Ishikawa (cell line): ENCODE measurements at regions not wholly inside any gene's neighbourhood (a gene's known extent, or its start where the extent isn't known, plus 50 kb on each side); places are given as distances from the start of the nearest gene placed in this dataset.

Experiments
- CEBPB ChIP-seq: IDR thresholded peaks from 2 replicates; pipeline ENCODE4 v1.6.1; 2012
- EP300 ChIP-seq: IDR thresholded peaks from 2 replicates; pipeline ENCODE4 v1.6.1; 2012; ENCODE audit warnings: borderline replicate concordance
- RAD21 ChIP-seq: IDR thresholded peaks from 2 replicates; pipeline ENCODE4 v1.6.1; 2012; ENCODE audit warnings: low read depth
- TAF1 ChIP-seq: IDR thresholded peaks from 2 replicates; pipeline ENCODE4 v1.6.1; 2012; ENCODE audit warnings: low read depth, mild to moderate bottlenecking
- TCF12 ChIP-seq: IDR thresholded peaks from 2 replicates; pipeline ENCODE4 v1.6.1; 2012; ENCODE audit warnings: low read depth
- TEAD4 ChIP-seq: IDR thresholded peaks from 2 replicates; pipeline ENCODE4 v1.6.1; 2012
- YY1 ChIP-seq: IDR thresholded peaks from 2 replicates; pipeline ENCODE4 v1.6.1; 2012; ENCODE audit warnings: low read depth
- TF ChIP-seq, protein P1 (sequence below): IDR thresholded peaks from 2 replicates; pipeline ENCODE4 v1.6.1; 2012
- TF ChIP-seq, protein P2 (sequence below): IDR thresholded peaks from 2 replicates; pipeline ENCODE4 v1.6.1; 2012
- TF ChIP-seq, protein P3 (sequence below): IDR thresholded peaks from 2 replicates; pipeline ENCODE4 v1.6.1; 2012; ENCODE audit warnings: low read depth, mild to moderate bottlenecking

DNA sequence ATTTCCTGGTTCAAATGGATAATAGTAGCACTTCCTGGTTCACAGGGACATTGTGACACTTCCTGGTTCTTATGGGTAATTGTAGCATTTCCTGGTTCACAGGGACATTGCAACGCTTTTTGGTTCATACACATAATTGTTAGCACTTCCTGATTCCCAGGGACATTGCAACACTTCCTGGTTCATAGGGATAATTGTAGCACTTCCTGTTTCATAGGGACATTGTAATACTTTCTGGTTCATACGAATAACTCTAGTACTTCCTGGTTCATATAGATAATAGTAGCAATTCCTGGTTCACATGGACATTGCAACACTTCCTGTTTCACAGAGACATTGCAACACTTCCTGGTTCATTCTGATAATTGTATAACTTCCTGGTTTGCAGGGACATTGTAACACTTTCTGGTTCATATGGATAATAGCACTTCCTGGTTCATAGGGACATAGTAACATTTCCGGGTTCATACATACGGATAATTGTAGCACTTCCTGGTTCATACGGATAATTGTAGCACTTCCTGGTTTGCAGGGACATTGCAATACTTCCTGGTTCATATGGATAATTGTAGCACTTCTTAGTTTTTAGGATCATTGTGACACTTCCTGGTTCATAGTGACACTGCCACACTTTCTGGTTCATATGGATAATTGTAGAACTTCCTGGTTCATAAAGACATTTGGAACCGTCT, 61.6 kb upstream of the CD99 start:
- no peak for TF ChIP-seq EP300
- no peak for TF ChIP-seq YY1
- TF ChIP-seq, protein P1, sequence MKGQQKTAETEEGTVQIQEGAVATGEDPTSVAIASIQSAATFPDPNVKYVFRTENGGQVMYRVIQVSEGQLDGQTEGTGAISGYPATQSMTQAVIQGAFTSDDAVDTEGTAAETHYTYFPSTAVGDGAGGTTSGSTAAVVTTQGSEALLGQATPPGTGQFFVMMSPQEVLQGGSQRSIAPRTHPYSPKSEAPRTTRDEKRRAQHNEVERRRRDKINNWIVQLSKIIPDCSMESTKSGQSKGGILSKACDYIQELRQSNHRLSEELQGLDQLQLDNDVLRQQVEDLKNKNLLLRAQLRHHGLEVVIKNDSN = no peak
- no peak for TF ChIP-seq TAF1
- TF ChIP-seq, protein P2, sequence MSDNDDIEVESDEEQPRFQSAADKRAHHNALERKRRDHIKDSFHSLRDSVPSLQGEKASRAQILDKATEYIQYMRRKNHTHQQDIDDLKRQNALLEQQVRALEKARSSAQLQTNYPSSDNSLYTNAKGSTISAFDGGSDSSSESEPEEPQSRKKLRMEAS = no peak
- TF ChIP-seq RAD21 = no peak
- TF ChIP-seq, protein P3, sequence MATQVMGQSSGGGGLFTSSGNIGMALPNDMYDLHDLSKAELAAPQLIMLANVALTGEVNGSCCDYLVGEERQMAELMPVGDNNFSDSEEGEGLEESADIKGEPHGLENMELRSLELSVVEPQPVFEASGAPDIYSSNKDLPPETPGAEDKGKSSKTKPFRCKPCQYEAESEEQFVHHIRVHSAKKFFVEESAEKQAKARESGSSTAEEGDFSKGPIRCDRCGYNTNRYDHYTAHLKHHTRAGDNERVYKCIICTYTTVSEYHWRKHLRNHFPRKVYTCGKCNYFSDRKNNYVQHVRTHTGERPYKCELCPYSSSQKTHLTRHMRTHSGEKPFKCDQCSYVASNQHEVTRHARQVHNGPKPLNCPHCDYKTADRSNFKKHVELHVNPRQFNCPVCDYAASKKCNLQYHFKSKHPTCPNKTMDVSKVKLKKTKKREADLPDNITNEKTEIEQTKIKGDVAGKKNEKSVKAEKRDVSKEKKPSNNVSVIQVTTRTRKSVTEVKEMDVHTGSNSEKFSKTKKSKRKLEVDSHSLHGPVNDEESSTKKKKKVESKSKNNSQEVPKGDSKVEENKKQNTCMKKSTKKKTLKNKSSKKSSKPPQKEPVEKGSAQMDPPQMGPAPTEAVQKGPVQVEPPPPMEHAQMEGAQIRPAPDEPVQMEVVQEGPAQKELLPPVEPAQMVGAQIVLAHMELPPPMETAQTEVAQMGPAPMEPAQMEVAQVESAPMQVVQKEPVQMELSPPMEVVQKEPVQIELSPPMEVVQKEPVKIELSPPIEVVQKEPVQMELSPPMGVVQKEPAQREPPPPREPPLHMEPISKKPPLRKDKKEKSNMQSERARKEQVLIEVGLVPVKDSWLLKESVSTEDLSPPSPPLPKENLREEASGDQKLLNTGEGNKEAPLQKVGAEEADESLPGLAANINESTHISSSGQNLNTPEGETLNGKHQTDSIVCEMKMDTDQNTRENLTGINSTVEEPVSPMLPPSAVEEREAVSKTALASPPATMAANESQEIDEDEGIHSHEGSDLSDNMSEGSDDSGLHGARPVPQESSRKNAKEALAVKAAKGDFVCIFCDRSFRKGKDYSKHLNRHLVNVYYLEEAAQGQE = no peak
- TF ChIP-seq TEAD4 = no peak
- TF ChIP-seq CEBPB = no peak
- no peak for TF ChIP-seq TCF12
